NOMO-1 treated with DMSO at 0.1 percent for 48 hours (cell line): ENCODE measurements at regions not wholly inside any gene's neighbourhood (a gene's known extent, or its start where the extent isn't known, plus 50 kb on each side); places are given as distances from the start of the nearest gene placed in this dataset.

Source experiments
- DNase-seq: peaks from one replicate; lab custom pipeline; 2025; ENCODE audit not compliant: unreplicated experiment; lab: John Stamatoyannopoulos, UW

DNA sequence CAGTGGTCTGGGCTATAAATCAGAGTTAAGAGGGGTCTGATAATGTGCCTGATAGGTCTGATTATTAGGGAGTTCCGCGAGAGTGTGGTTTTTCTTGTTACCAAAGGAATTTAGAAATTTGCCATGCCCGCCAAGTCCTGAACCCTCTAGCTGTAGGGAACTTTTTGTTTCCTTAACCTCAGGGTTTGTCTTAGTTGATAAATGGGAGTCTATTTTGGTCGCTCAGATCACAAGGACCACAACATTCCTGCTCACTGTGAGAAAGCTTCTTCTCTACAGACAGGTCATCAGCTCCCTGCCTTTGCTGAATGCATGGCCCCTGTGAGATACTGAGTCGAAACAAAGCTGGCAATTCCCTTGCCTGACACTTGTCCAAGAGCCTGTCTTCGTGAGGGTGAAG is 497.8 kb downstream of the HS3ST4 start:
- no peak for DNase-seq

DNA sequence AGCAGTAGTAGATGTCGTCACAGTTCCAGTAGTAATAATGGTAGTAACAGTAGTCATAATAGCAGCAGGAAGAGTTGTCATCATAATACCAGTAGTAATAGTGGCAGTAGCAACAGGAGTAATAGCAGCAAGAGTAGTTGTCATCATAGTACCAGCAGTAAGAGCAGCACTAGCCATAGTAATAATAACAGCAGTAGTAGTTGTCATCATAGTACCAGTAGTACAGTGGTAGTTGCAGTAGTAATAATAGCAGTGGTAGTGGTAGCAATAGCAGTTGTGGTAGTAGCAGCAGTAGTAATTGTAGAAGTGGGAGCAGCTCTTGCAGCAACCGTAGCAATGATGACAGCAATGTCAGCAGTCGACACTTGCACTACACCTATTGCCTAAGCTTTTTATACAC is 502.8 kb downstream of the HS3ST4 start:
- no peak for DNase-seq

DNA sequence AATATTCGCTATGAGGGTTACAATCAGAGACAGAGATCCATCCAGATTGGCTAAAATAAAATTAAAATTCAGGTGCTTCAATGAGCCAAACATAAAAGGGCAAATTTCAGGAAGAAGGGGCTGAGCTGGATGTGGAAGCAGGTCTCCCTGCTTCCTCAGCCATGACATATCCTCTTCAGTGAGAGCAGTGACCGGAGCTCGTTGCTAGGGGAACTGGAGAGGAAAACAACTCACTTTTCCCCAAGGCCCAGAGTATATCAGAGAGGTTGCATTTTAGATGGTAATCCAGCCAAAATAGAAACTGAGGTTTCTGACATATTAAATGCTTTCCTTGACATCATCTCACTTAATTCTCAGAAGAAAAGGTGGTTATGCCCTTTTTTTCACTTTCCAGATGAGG is 503.5 kb downstream of the HS3ST4 start:
- DNase-seq = no peak

DNA sequence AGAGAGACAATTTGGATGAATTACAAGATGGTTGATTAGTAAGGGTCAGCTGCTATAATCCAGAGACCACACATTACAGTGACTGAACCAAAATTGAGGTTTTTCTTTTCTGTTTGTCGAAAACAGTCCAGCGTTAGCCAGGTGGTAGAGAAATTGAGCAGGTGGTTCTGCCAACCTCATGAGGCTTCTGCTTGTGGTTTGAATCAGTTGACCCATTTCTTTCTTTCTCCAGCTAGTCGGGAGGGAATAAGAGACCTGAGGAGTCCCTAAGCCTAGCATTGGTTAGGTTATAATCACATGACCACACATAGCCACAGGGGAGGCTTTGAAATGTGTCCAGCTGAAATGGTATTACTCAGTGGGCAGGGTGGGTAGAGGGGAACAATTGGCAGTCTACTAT is 504.6 kb downstream of the HS3ST4 start:
- no peak for DNase-seq

DNA sequence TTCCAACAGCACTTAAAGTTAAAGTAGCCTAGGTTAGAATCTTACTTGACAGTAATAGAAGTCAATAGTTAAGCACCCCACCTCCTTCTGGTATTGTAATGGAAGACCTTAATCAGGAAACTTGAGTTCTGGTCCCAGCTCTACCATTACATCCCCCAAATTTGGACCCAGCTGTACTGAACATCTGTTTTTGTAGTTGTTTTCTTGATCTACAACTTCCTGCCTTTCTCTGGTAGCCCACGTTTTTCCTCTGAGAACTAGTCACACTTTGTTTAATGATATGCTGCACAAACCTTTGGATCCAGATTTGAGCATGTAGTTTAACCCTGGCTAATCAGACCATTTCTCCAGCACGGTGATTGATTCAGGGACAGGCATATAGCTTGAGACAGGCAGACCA is 505.0 kb downstream of the HS3ST4 start:
- DNase-seq = no peak

DNA sequence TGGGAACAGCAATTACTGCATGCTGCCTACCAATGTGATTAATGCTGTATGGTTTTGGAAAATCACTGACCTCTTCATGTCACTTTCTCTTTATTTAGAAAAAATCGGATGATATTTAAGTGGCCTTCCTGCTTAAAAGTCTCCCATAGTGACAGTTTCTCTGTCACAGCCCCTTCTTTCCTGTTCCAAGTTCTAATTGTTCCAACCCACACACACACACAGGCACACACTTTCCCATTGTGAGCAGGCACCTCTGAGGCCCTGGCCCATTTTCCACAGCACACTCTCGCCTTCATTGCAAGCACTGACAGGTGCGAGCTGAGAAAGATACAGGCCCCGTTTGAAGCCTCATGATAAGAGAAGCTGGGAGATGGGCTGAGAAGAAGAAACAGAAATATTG is 505.9 kb downstream of the HS3ST4 start:
- DNase-seq = no peak

DNA sequence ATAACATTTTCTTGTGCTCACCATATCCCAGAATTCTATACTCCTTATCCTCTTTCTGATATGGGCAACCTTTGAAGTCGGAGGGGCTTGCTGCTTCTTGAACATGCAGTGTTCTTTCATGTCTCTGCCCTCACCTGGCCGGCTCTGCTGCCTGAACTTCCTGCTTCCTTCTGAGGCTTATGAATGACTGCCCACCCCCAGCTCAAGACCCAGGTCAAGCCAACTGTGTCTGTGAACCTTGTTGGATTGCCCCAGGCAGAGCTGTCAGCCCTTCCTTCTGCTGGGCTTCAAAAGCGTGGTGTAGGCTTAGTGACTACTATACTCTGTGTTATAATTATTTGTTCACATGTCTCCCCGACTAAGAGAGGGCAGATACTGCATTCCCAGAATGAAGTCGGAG is 506.5 kb downstream of the HS3ST4 start:
- DNase-seq = no peak

DNA sequence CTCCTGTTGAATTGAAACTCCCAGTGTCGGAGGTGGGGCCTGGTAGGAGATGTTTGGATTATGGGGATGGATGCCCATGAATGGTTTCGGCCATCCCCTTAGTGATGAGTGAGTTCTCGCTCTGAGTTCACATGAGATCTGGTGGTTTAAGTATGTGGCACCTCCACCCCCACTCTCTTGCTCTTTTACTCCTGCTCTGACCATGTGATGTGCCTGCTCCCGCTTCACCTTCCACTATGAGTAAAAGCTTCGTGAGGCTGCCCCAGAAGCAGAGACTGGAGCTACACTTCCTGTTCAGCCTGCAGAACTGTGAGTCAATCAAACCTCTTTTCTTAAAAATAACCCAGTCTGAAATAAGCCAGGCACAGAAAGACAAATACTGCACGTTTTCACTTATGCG is 512.4 kb downstream of the HS3ST4 start:
- DNase-seq = no peak

DNA sequence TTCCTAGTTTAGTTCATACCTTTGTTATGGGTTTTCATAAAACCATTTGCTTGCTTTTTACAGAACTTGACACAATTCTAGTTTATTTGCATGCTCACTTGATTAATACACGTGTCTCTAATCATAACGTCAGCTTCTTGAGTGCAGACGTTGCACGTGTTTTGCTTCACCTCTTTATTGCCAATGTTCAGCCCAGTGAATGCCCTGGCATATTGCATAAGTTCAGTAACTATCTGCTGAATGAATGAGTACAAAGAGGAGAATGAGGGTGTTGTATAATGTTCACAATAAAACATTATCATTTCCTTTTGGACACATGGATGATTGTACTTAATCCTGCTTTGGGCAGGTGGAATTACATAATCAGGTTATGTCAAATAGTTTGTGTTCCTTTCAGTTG is 519.8 kb downstream of the HS3ST4 start:
- no peak for DNase-seq

DNA sequence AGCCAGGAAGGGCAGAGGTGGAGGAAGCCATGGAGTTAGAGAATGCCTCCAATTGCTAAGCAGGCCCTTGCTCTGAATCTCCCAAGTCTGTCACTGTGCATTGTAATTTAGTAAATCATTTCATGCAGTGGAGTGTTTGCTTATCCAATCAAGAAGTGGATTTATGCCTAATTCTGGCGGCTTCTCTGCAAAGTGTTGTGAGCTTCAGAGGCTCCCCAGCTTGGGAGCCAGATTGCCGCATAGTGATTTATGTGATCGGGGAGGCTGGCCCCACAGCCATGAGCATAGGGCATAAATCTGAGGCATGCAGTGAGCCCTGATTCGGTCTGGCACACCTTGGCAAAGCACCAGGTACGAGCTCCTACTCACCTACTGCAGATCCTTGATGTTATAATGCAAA is 520.8 kb downstream of the HS3ST4 start:
- no peak for DNase-seq

DNA sequence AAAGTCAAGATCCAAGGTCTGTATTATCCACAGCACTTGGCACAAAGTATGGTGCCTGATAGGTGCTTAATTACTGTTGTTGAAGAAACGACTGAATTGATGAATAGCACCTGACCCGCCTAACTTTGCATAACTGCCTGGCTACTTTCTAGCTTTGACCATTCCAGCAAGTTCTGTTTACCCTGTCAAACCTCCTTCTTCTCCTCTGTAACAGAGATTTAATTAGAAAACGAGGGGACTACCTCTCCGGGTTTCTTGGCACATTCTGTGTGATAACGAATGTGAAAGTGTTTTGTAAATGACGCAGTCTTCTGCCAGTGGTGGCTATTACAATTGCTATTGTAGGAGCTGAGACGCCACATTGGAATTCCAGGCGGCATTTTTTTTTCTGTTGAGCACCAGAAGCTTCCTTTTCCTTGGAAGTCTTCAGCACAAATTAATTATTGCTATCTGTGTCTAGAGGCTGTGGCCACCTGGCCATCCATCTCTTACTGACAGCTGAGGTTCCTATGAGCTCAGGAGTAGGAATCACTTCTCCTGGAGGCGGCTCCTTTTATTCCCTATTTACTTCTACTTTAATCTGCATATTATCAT is 522.9 kb downstream of the HS3ST4 start:
- DNase-seq = no peak

DNA sequence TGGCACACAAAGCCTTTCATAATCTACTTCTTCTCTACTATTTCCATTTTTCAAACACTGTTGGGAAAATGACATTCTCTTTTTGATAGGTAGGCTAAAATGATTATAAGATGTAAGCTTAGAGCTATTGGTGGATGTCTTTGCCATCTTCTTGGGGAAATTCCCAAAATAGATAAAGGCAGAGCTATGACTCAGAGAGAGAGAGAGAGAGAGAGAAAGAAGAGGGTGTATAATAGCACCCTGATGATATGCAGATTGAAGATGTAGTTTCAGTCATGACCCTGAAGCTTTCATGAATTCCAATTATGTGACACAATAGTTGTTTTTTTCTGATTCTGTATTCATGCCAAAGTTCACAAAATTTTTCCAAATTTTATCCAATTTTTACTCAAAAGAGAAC is 529.1 kb downstream of the HS3ST4 start:
- no peak for DNase-seq

DNA sequence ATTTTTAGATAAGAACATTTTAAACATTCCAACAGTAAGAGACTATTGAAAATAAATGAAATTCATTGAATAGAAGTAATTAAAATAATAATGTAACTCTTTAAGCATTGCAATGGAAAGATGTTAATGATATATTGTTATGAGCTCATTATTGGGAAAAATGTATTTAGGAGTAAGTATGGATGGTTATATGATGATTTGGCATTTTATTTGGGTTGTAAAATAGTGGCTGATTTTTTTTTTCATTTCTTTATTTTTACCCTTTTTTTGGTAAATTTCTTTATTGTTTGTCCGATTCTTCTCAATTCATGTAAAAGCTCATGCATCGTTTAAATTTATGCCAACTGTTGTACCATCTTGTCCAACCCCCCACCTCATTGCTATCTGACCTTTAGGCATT is 539.9 kb downstream of the HS3ST4 start:
- DNase-seq = no peak

DNA sequence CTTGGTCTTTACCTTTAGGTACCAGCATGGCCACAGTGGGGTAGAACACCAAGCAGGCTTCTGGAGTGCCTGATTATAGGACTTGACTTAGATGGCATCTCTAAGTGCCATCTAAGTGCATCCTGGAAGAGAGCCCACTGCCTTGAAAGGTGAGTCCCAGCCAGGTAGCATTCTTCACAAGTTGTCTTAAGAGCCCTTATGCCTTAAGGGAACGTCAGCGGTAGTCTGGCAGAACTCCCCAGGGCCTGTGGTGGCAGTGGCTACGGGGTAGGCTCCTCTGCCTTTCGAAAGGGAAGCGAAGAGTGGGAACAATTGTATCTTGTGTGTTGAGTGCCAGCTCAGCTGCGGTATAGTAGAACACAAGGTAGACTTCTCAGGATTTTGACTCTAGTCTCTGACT is 549.0 kb downstream of the HS3ST4 start:
- no peak for DNase-seq

DNA sequence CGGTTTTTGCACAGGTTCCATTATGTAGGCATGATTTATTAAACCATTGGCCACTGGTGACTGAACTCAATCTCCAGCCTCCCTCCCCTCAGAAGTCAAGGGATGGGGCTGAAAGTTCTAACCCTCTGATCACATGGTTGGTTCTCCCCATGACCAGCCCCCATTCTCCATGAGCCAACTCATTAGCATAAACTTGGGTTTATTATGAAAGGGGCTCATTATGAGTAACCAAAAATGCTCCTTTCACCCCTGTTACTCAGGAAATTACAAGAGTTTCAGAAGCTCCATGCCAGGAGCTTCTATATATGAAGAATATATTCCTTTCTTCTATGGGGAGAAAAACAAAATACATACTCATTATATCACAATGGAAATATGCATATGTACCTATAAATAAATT is 555.3 kb downstream of the HS3ST4 start:
- DNase-seq = no peak

DNA sequence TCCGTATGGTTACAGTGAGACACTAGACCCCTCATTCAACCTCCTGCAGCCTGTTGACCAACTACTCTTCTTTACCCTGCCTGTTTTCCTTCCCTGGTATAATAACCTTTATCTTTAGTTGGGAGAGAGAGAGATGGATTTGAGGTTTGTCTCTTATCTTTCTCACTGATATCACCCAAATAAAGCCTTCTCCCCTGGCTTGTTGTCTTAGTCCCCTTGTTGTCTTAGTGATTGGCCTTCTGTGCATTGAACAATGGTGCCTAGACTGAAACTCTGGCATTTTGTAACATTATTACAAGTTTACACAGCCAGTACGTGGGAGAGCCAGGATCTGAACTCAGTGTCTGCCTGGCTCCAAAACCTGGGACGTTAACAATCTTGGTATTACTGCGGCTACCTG is 560.8 kb downstream of the HS3ST4 start:
- DNase-seq = no peak

DNA sequence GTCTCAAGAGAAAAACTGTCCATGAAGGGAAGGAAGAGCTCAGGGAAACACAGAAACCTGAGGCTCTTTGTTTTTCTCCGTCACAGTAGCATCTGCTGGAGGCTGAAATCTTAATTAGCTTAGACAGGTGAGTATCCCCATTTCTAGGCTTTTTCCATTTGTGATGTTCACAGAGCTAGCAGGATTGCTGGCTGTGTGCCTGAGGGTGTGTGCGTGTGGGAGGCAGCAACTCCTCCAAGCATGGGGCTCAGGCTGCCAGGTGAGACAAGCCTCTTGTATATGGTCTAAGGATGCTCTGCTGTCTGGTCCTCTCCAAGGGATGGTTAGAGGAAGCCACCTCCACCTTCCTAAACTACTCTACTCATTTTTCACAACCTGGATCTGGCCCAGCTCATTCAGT is 569.9 kb downstream of the HS3ST4 start:
- no peak for DNase-seq

DNA sequence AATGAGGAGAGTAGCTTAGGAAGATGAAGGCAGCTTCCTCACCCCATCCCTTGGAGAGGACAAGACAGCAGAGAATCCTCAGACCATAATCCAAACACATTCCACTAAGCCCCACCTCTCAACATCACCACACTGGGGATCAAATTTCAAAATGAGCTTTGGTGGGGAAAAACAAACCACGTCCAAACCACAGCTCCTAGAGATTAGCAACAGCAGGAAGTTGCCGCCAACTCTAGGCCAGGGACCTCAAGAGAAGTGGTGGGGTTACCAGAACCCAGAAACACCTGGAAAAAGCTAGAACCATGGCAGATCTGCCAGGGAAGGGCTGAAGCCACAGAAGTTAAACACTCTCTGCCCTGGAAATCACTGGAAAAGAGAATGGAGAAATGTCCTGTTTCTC is 571.6 kb downstream of the HS3ST4 start:
- no peak for DNase-seq

DNA sequence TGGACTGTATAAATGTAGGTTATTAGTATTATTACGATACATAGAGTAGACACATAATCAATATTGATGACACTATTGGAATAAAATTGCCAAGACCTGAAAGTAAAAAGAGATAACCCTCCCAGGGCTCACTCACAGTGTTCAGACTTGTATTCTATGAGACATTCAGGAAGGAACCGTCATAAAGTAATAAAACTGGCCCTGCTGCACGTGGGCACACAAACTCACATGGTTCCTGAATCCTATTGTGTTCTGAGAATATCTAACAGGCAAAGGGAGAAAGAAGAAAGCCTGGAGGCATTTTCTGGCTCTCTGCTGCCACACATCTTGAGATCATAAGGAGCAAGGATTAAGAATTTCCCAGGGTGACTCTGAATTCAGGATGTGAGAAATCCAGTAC is 575.9 kb downstream of the HS3ST4 start:
- DNase-seq = no peak

DNA sequence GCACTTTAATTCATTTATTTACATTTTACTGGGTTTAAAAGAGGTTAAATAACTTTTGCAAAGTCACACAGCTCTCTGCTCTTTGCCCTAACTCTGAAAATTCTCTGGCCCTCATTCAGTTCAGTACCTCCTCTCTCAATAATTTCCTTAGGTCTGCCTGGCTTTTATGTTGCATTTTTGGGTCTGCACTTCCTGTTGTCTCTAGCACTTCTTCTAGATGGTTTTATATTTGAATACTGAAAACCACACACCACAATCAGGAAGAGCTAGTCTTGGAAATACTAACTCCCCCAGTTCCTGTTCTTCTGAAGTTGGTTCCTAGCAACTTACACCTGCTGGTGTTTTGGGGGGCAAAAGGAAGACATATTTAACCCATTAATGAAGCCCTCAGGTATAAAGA is 577.9 kb downstream of the HS3ST4 start:
- DNase-seq = no peak

DNA sequence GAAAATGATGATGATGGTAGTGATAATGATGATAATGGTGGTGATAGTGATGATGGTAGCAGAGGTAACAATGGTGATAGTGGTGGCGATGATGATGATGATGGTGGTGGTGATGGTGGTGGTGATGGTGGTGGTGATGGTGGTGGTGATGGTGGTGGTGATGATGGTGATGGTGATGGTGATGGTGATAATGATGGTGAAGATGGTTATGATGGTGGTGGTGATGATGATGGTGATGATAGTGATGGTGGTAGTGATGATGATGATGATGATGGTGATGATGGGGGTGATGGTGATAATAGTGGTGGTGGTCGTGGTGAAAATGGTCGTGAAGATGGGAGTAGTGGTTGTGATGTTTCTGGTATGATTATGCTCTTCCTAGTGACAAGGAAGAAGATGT is 581.8 kb downstream of the HS3ST4 start:
- no peak for DNase-seq

DNA sequence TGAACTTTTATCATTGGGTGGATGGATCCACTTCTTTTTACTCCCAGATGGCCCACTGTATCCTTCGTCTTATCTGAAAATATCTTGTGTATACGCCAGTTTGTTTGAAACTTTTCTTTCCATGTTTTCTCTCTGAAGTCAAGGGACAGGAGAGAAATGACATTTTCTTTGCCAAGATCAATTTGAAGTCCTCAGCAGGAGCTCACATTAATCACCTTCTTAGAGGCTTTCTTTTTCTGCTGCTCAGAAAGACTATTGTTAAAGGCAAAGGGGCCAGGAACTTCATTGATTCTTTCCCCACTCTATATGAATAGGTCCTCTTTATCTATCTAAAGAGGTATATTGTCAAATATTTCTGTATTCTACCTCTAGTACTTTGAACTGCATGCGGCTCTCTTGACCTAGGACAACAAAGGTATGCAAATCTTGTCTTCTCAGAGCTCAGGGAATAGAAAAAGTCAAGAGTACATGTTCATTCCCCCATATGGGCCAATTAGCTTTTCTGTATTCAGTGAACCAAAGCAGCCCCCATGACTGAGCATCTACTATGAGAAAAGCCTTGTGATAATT is 583.3 kb downstream of the HS3ST4 start:
- no peak for DNase-seq

DNA sequence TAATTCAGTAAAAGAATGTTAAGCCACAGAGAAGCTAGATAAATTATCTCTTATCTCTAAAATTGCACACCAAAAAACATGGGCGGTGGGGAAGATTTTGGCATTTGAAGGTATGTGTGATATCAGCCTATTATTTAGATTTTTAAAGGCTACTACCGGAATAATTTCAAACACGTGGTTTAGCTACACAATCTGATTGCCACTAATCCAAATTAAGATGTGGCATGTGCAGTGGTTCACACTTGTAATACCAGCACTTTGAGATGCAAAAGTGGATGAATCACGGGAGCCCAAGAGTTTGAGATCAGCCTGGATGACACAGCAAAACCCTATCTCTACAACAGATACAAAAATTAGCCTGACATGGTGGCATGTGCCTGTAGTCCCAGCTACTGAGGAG is 584.5 kb downstream of the HS3ST4 start:
- no peak for DNase-seq
